RWPE1 (cell line): ENCODE measurements at regions not wholly inside any gene's neighbourhood (a gene's known extent, or its start where the extent isn't known, plus 50 kb on each side); places are given as distances from the start of the nearest gene placed in this dataset.
A peak's percentile ranks its signal among the peaks of the same experiment; 100 is the strongest.
"Not testable (repeated sequence)": the region's sequence is repeated elsewhere in the genome, so short reads cannot be mapped to it uniquely, and the experiment has no call there.

Experiments used
- CTCF ChIA-PET: fragments of 350-600 bp; sonication (Branson Sonifier 250); formaldehyde crosslinking; extraction: SDS; loops from one replicate; lab custom pipeline; 2021; lab: Yijun Ruan, JAX
- POLR2A ChIA-PET: fragments of 400-600 bp; formaldehyde crosslinking; extraction: SDS; loops from one replicate; lab custom pipeline; 2020; ENCODE audit warnings: antibody characterized with exemption; ENCODE audit not compliant: low non-redundant PET; lab: Yijun Ruan, JAX
- DNase-seq: peaks from one replicate; pipeline ENCODE4 v3.0.0; 2012; ENCODE audit warnings: low spot score
- H3K27ac ChIP-seq: fragments of 450-650 bp; 2 replicates; pipeline ENCODE4 v1.5.1; 2017
- CTCF ChIP-seq: fragments of 450-650 bp; conservative IDR thresholded peaks from 2 replicates; pipeline ENCODE4 v1.5.1; 2017; ENCODE audit warnings: low read depth, mild to moderate bottlenecking

GRCh38 chr10:109773288-109774120 is 149.8 kb downstream of the XPNPEP1 start:
- POLR2A ChIA-PET, result interaction anchor here (0.5 kb wide), 1 partner anchor 1831 kb away, joined by 3 read pairs; no protein-coding TSS in a partner anchor
- peak; percentile 8 for DNase-seq
- no peak overlapping the region for H3K27ac ChIP-seq

DNA sequence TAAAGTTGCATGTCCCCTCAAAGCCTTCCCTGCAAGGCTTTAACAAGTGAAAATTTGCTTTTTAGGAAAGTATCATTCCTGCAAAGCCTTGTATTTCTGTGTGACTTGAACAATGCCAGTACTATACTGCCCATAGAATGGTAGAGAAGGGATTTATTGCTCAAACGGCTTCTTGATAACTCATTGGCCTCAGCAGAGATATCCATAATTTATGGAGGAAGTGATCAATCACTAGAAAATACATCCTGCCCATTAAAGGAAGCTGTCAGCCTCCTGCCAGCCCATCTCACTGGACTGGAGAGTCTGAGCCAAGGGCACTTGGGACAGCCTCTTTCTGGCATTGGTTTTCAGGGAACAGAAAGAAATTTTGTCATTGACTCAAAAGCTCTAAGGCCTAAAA is 152.6 kb downstream of the XPNPEP1 start:
- H3K27ac ChIP-seq, result no peak overlapping the region
- no peak for DNase-seq
- ChIA-PET CTCF (no interaction called here), POLR2A (no interaction called here)
- TF ChIP-seq CTCF, result no peak

More at GRCh38 chr10:109773288-109774120, 149.8 kb downstream of the XPNPEP1 start:
- TF ChIP-seq CTCF, result peak; percentile 38
- CTCF ChIA-PET, result interaction anchor here (0.6 to 1.0 kb wide), 2 partner anchors 13 to 528 kb away, joined by 3 to 6 read pairs; no protein-coding TSS in a partner anchor

DNA sequence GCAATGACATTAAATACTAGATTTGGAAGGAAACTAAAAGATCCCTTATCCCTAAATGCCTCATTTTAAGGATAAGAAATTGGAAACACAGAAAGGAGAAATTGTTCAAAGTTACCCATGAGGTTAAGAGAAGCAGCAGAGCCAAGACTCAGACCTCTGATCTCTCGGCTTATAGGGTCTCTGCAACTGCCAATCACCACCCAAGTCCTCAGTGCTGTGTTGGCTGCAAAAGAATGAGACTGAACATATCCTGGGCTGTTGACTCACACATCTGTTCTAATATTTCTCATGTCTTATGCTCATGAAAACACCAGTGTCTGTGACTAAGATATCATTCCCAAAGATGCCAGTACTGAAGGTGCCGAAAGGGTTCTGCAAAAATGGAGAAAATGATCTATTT is 153.3 kb downstream of the XPNPEP1 start:
- CTCF ChIA-PET, result no interaction called here
- no peak for TF ChIP-seq CTCF
- DNase-seq, result no peak
- POLR2A ChIA-PET, result no interaction called here
- H3K27ac ChIP-seq, result no peak overlapping the region

- POLR2A ChIA-PET, result no interaction called here
- no peak for TF ChIP-seq CTCF
- CTCF ChIA-PET, result no interaction called here
- no peak for DNase-seq
- H3K27ac ChIP-seq, result no peak overlapping the region
Measured at GRCh38 chr10:109765838-109766237, 157.5 kb downstream of the XPNPEP1 start.

DNA sequence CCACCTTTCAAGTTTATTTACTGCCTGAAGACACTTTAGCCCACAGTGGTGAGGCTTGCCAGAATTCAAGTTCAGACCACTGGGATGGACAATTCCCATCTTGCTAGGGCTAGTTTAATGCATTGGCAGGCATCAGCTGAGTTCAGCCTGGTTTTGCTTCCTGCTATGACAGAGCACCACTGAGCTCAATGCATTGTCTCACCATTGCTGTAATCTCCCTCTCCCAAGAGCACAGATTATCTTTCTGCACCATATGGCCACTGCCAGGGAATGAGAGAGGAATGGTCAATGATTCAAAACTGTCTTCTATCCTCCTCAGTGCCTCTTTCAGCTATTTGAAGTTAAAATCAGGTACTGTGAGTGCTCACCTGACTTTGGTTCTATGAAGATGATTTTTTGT is 160.8 kb downstream of the XPNPEP1 start:
- no peak for DNase-seq
- H3K27ac ChIP-seq, result no peak overlapping the region
- ChIA-PET POLR2A (no interaction called here), CTCF (interaction anchor here (0.6 kb wide), 1 partner anchor 400 kb away, joined by 3 read pairs; no protein-coding TSS in a partner anchor)
- no peak for TF ChIP-seq CTCF

DNA sequence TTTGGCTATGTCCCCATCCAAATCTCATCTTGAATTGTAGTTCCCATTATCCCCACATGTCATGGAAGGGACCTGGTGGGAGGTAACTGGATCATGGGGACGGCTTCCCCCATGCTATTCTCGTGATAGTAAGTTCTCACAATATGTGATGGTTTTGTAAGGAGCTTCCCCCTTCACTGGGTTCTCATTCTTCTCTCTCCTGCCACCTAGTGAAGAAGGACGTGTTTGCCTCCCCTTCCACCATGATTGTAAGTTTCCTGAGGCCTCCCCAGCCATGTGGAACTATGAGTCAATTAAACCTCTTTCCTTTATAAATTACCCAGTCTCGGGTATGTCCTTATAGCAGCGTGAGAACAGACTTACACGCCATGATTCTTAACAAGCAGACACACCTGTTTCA is 165.6 kb downstream of the XPNPEP1 start:
- CTCF ChIA-PET, H3K27ac ChIP-seq, POLR2A ChIA-PET, DNase-seq: not testable (repeated sequence)

- ChIA-PET CTCF (no interaction called here), POLR2A (no interaction called here)
- no peak for TF ChIP-seq CTCF
- no peak for DNase-seq
- no peak overlapping the region for H3K27ac ChIP-seq
Measured at GRCh38 chr10:109746861-109747260, 176.4 kb downstream of the XPNPEP1 start.
